Activated CD4-positive, alpha-beta T cell treated with anti-CD3 and anti-CD28 coated beads, Interleukin-2, amount 10 ng/mL, durations not matched to agents 24 days and 14 days (primary cell): ENCODE measurements at regions not wholly inside any gene's neighbourhood (a gene's known extent, or its start where the extent isn't known, plus 50 kb on each side); places are given as distances from the start of the nearest gene placed in this dataset.

Source experiments
- DNase-seq: peaks from one replicate; pipeline ENCODE4 v3.0.0; 2022
- H3K27ac Mint-ChIP-seq: one replicate; pipeline ENCODE4 v1.8.0; 2022; ENCODE audit warnings: mild to moderate bottlenecking, mixed read lengths
- H3K27me3 Mint-ChIP-seq: one replicate; pipeline ENCODE4 v1.8.0; 2022; ENCODE audit warnings: mixed read lengths
- H3K36me3 Mint-ChIP-seq: one replicate; pipeline ENCODE4 v1.8.0; 2022; ENCODE audit warnings: low read depth, mild to moderate bottlenecking, mixed read lengths
- H3K4me1 Mint-ChIP-seq: one replicate; pipeline ENCODE4 v1.8.0; 2021; ENCODE audit warnings: mixed read lengths
- H3K4me3 Mint-ChIP-seq: one replicate; pipeline ENCODE4 v1.8.0; 2022; ENCODE audit warnings: mild to moderate bottlenecking, moderate library complexity, mixed read lengths
- H3K9me3 Mint-ChIP-seq: one replicate; pipeline ENCODE4 v1.8.0; 2021; ENCODE audit warnings: mixed read lengths
- intact Hi-C: fragments of 100-400 bp; cut with micrococcal nuclease; formaldehyde crosslinking; loops from one replicate; pipeline ENCODE4 v1.15.1; 2023

DNA sequence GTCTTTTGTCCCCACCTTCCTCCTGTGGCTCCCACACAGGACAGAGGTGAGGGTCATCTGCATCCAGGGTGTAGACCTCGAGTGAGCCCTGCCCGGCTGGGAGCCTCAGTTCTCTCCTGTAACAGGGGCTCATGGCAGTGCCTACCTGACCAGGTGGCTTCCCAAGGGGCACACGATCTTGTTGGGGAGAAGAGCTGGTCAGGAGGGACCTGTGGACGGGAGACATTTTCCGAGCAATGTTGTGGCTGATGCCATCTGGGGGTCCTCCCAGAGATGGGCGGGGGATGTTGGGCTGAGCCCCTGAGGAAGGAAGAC lies 51.9 kb downstream of the CEBPB start:
- H3K36me3 Mint-ChIP-seq, result no peaks in the 10 kb centered on the region
- peaks cover 2% of the 10 kb centered on the region for H3K4me1 Mint-ChIP-seq
- H3K9me3 Mint-ChIP-seq, result no peaks in the 10 kb centered on the region
- intact Hi-C loops, result no loop called here
- no peak overlapping the region for H3K4me3 Mint-ChIP-seq
- H3K27ac Mint-ChIP-seq, result no peak overlapping the region
- H3K27me3 Mint-ChIP-seq, result peaks cover 7% of the 10 kb centered on the region
- DNase-seq, result no peak

DNA sequence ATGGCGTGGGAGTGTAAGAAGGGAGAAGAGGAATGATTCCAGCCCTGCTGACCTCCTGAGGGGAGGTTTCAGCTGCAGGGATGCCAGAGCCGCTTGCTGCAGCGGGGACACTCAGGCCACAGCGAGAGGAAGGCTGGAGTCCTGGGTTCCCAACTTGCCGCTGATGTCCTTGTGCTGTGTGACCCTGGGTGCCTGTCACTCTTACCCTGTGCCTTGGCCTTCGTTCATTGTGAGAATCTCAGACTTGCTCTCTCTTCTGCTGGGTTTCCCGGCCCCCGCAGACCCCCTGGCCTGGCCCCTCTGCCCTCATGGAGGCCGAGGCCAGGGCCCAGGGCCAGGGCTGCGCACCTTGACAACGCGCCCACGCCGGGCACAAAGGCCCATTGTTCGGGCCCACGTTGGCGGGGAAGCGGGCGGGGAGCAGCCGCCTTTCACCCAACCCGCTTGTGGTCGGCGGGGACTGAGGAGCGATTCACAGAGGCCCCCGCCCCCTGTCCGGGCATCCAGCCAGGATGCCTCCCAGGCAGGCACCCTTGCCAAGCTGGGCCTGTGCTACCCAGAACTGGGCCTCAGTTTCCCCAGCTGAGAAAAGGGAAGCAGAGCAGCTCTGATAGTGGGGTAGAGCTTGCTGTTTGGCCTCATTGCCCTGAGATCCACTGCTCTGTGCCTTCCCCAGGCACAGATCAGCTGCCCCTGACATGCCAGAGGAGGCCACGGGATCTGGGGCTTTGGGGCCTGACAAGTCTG lies 52.4 kb downstream of the CEBPB start:
- Mint-ChIP-seq H3K27ac (no peak overlapping the region), H3K9me3 (no peaks in the 10 kb centered on the region), H3K36me3 (no peaks in the 10 kb centered on the region), H3K4me1 (peaks cover 2% of the 10 kb centered on the region), H3K4me3 (no peak overlapping the region), H3K27me3 (peaks cover 7% of the 10 kb centered on the region)
- intact Hi-C loops, result no loop called here
- DNase-seq, result no peak

DNA sequence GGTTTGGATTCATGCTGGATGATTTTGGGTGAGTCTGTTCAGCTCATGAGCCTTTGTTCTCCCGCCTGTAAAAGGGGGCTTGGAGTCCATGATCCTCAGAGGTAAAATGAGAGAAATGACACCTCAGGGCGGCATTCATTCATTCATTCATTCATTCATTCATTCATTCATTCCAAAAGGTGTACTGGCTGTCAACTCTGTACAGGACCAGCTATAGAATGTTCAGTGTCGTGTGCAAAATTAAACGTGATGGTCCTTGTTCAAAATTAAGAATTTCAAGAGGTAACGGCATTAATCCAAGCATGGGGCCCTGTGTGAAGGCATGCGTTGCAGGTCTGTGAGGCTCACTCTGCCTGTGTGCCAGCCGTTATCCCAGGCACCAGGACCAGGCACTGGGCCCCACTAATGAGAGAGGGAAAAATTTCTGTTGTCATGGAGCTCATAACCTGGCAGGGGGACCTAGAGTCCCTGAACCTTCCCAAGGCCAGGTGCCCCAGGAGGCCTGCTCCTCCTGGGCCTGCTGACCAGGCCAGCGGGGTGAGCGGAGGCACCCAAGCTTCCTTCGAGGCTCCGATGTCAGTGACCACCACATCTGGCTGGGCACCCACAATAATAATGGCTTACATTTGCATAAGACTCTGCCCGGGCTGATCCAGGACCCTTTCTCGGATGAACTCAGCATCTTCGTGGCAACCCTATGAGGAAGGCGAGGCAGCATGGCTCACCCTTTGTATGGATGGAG lies 53.2 kb downstream of the CEBPB start:
- no peak for DNase-seq
- Mint-ChIP-seq H3K27ac (no peak overlapping the region), H3K4me1 (no peaks in the 10 kb centered on the region), H3K9me3 (no peaks in the 10 kb centered on the region), H3K27me3 (peaks cover 4% of the 10 kb centered on the region), H3K4me3 (no peak overlapping the region), H3K36me3 (no peaks in the 10 kb centered on the region)
- intact Hi-C loops, result no loop called here

DNA sequence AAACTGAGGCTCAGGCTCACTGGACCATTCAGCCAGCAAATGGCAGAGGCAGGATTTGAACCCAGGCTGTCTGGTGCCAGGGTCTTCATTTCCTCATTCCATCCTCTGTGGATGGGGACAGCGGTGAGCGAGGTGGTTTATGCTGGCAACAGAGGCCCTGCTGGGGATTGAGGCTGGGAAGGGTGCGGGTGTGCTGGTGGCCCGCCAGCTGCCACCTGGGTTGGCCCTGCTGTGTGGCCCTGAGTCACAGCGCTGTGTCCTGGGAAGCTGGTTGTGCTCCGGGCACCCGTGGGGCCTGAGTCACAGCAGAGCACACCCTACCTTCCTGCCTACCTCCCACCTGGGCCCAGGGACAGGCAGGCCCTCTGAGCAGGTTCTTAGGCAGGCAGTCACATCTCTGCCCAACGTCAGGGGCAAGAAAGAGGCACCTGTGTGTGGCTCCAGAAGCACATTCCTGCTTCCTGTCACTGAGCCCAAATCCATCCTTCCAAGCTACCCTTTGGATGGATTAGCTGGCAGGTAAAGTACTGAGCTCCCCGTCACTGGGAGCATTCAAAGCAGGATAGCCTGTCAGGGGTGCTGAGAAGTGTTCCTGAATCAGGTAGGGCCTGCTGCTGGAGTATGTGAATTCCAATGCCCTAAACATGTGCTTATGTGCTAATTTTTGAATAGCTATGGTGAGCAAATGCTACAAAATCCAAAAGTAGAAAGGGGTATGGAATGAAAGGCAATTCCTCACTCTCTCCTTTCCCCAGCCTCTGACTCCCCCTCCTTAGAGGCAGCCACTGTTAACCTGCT lies 53.9 kb downstream of the CEBPB start:
- H3K4me1 Mint-ChIP-seq, result no peaks in the 10 kb centered on the region
- no peaks in the 10 kb centered on the region for H3K9me3 Mint-ChIP-seq
- intact Hi-C loops, result no loop called here
- no peak overlapping the region for H3K27ac Mint-ChIP-seq
- H3K27me3 Mint-ChIP-seq, result peaks cover 7% of the 10 kb centered on the region
- no peaks in the 10 kb centered on the region for H3K36me3 Mint-ChIP-seq
- no peak overlapping the region for H3K4me3 Mint-ChIP-seq
- DNase-seq, result no peak

DNA sequence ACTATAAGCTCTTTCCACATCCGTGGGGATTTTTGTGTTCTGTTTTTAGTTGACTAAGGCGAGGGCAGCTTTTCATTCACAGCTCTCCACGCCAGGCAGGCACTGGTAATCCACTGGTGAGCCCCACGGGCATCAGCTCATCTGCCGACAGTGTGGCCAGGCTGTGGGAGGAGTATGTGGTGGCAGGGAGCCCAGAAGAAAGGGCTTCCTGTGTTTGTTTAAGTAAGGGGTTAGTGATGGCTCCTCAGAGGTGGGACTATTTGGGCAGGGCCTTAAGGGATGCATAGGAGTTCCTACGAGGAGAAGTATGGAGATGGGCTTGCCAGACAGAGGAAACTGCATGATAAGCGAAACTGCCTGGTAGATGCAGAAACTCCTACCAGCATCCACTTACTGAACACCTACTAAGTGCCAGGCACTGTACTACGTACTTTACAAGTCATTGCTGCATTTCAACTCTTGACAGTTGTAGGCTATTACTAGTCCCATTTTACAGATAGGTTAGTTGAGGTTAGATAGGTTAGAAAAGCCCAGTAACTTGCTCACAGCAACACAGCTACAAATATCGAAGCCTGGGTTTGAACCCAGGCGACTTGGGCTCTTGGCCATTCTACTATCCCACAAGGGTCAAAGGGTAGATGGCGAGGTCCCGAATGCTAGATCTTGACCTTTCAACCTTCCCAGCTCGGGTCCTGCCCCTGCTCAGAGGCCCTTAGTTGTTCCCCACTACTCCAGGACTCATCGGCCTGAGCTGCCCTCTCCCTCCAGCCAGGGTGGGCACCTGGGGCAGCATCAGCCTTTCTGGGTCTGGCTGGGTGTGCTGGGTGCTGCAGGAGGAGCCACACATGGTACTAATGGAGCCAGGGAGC lies 55.1 kb downstream of the CEBPB start:
- no peak overlapping the region for H3K27ac Mint-ChIP-seq
- intact Hi-C loops, result no loop called here
- H3K4me3 Mint-ChIP-seq, result no peak overlapping the region
- no peak for DNase-seq
- H3K4me1 Mint-ChIP-seq, result no peaks in the 10 kb centered on the region
- no peaks in the 10 kb centered on the region for H3K9me3 Mint-ChIP-seq
- H3K27me3 Mint-ChIP-seq, result peaks cover 2% of the 10 kb centered on the region
- no peaks in the 10 kb centered on the region for H3K36me3 Mint-ChIP-seq

DNA sequence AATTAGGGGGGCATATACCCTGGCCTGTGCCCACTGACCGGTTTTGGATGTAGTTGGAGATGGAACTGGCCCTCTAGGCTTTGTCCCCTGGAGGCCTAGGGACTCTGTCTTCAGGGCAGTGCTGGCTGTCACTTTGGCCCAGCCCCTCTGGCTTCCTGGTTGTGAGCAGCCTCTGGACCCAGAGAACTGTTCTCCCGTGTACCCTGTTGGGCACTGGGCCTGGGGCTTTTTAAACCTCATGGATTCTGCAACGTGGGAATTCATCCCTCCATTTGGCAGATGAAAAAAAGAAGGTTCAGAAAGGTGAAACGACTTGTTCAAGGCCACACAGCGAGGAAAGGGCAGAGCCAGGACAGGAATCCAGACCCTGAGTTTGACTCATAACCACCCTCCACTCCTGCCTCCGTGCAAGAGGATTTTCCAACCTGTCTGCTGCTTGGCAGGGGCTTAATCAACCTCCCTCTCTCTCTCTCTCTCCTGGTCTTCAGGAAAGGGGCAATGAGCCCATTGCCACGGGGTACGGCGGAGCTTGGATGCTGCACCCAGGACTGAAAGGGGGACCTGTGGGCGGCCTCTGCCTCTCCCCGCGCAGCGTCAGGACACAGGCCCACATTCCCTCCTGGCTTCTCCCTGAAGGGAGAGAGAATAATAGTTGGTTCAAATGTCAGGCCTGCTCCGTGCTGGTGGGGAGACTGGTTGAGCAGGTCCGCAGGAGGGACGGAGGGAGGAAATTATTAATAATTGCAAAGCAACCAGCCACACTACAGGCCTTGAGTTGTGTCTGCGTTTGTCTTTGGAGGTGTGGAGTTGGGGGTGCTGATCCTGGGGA lies 56.0 kb downstream of the CEBPB start:
- no peaks in the 10 kb centered on the region for H3K36me3 Mint-ChIP-seq
- H3K27me3 Mint-ChIP-seq, result peaks cover 2% of the 10 kb centered on the region
- no peak overlapping the region for H3K27ac Mint-ChIP-seq
- H3K4me1 Mint-ChIP-seq, result no peaks in the 10 kb centered on the region
- DNase-seq, result no peak
- no peak overlapping the region for H3K4me3 Mint-ChIP-seq
- H3K9me3 Mint-ChIP-seq, result no peaks in the 10 kb centered on the region
- intact Hi-C loops, result no loop called here

DNA sequence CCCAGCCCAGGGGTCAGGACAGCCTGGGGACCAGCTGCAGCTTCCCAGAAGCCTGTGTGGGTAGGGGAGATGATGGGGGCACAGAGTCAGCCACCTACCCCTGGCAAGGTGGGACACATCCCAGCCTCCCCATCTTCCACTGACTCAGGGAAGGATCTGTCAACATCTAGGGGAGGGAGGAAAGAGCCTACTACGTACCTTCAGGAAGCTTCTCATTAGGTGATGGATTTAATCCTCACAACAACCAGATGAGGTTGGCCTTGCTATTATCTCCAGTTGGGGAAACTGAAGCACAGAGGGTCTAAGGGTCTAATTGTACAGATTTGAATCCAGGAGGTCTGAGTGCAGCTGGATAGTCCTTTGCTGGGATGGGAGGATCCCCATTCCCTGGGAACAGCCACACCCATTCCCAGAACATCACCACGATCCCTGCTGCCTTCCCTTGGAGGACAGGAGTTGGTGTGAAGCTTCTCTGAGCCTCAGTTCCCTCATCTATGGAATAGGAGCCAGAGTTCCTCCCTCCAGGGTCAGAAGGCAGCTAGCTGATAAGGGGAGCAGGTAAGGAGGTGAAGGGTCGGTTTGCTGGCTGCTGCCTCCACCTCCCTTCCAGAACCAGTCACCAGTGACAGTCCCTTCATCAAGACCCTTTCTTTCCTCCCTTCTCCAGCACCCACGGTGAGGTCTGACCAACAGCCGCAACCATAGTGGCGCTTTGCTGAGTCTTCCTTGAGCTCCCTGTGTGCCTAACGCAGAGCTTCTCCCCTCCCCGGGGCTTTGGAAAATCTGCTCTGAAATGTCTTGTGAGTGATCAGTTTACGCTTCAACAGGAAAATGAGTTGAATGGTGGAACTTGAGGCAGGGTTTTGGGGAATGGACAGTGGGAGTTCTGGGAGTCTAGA lies 56.8 kb downstream of the CEBPB start:
- Mint-ChIP-seq H3K36me3 (no peaks in the 10 kb centered on the region), H3K4me1 (no peaks in the 10 kb centered on the region), H3K4me3 (no peak overlapping the region), H3K27me3 (peaks cover 2% of the 10 kb centered on the region), H3K27ac (no peak overlapping the region), H3K9me3 (no peaks in the 10 kb centered on the region)
- no peak for DNase-seq
- intact Hi-C loops, result no loop called here

DNA sequence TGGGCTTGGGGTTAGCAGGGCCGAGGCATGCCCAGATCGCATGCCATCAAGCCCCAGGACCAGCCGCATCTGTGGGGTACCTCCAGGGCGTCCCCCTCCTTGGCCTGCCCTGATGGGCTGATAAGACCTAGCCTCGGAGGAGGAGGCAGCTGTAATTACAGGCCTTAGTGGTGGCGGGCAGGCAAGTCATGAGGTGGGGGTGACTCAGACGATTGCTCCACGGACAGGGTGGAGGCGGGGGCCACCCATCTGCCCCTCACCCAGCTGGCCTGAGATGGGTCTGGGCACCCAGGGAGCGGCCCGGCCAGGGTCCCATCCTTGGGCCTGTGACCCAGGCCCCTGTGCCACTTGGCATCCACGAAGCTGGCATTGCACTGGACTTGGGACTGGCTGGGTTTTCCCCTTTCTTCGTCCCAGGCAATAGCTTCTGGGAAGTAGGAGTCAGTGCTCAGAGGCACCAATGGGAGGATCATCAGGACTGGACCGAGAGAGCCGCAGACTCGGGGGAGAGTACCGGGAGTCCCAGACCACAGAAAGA lies 57.5 kb downstream of the CEBPB start:
- DNase-seq, result no peak
- H3K36me3 Mint-ChIP-seq, result no peaks in the 10 kb centered on the region
- H3K27ac Mint-ChIP-seq, result no peak overlapping the region
- intact Hi-C loops, result no loop called here
- H3K4me3 Mint-ChIP-seq, result no peak overlapping the region
- H3K27me3 Mint-ChIP-seq, result peaks cover 4% of the 10 kb centered on the region
- H3K9me3 Mint-ChIP-seq, result no peaks in the 10 kb centered on the region
- no peaks in the 10 kb centered on the region for H3K4me1 Mint-ChIP-seq

DNA sequence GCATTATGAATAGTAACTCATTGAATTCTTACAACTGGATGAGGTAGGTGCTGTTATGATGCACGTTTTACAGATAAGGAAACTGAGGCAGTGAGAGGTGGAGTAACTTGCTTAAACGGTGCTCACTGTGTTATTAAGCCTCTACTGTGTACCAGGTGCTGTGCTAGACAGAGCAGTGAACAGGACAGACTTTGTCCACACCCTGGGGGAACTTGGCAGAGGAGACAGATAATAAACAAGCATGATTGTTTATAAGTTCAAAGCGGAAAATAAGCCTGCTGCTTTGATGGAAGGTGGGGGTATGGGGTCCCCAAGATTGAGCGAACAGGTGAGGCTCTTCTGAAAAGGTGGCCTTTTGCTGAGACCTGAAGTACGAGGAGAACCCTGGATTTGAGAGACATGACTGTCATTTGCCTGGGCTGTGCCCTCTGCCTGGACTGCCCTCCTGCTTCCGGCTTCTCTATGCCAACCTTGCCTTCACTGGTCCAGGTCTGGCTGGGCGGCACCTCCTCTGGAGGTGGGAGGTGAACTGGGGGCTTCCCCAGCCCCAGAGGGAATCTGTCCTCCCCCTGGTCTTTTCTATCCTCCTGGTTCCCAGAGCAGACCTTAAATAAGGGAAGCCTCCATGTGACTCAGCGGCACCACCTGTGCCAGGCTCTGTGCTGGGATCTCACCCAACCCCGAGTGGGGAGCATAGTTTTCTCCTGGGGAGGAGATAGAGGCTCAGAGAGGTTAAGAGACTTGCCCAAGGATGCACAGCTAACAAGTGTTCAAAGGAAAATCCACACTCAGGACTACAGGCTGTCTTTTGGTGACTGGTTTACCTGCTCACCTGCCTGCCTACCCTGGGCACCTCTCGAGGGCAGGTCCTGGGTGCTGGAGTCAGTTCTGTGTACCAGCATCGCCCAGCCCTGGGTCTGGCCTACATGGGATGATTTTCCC lies 59.1 kb downstream of the CEBPB start:
- H3K9me3 Mint-ChIP-seq, result no peaks in the 10 kb centered on the region
- no peak for DNase-seq
- H3K27me3 Mint-ChIP-seq, result peaks cover 7% of the 10 kb centered on the region
- H3K4me3 Mint-ChIP-seq, result no peak overlapping the region
- H3K4me1 Mint-ChIP-seq, result no peaks in the 10 kb centered on the region
- intact Hi-C loops, result no loop called here
- peak overlapping the region; percentile 37 for H3K27ac Mint-ChIP-seq
- H3K36me3 Mint-ChIP-seq, result no peaks in the 10 kb centered on the region

DNA sequence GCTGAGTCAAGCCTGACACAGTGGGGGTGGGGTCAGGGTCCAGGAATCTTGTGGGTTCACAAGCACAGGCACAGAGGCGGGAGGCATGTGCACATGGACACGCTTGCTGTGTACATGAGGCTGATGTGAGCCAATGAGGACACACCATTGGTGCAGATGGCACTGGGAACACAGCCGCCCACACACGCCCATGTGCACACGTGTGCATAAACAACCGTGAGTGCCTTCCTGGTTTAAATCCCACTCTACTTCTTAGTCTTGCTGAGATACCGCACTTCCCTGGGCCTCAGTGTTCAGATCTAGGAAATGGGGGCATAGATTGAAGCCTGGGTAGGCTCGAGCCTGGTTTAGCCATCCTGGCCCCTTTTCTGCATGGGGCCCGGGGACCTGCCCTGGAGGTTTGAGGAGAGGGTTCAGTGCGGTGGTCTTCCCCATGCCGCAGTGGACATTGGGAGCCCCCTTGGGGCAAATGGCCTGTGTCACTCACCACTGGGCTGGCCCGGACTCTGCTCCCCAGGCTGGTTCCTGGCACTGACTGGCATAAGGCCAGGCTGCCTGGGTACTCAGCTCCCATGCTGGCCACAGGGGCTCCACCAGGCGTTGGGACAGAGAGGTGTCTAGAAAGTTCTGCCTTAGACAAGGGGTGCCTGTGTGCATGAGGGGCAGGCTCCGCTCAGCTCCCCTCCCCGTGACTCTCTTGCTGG lies 60.2 kb downstream of the CEBPB start:
- Mint-ChIP-seq H3K4me3 (no peak overlapping the region), H3K36me3 (no peaks in the 10 kb centered on the region), H3K9me3 (no peaks in the 10 kb centered on the region), H3K27ac (no peak overlapping the region), H3K27me3 (peaks cover 13% of the 10 kb centered on the region), H3K4me1 (no peaks in the 10 kb centered on the region)
- DNase-seq, result no peak
- intact Hi-C loops, result no loop called here

DNA sequence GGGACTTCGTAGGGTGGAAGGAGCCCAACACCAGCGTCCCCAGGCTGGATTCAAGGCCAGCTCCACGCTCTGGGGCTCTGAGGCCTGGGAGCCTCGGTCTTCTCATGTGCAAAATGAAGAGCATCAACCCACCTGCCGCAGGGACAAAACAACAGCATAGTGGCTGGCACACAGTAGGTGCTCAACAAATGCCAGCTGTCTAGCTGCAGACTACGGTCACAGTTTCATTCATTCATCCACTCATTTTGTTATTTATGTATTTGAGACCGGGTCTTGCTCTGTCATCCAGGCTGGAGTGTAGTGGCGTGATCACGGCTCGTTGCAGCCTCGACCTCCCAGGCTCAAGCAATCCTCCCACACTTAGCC lies 60.7 kb downstream of the CEBPB start:
- no peak for DNase-seq
- Mint-ChIP-seq H3K9me3 (no peaks in the 10 kb centered on the region), H3K4me1 (no peaks in the 10 kb centered on the region), H3K27me3 (peaks cover 15% of the 10 kb centered on the region), H3K4me3 (no peak overlapping the region), H3K36me3 (no peaks in the 10 kb centered on the region), H3K27ac (no peak overlapping the region)
- intact Hi-C loops, result no loop called here
